ENCODE measurements at regions not wholly inside any gene's neighbourhood (a gene's known extent, or its start where the extent isn't known, plus 50 kb on each side); places are given as distances from the start of the nearest gene placed in this dataset.

DNA sequence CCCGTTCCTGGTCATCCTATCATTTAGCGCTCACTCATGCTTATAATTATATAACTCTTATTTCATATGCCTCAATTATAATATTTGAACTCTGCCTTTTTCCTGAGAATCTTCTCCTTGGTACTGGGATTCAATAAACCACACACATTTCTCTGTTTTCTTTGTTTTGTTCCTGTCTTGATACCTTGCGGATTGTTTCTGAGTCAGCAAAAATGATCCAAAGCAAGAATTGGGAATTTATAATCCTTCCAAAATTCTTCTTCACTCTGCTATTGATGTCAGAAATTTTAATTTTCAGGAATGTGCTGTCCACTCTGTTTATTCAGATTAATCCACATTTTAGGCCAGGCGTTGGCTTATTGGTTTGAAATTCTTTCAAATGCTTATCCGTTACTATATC is 886.0 kb downstream of the SUCLG1 start:
- TF ChIP-seq NFIC (IDR thresholded peaks at IDR 0.05) (no peak), EGR1 (IDR thresholded peaks at IDR 0.05) (no peak), RAD21 (IDR thresholded peaks at IDR 0.05; ENCODE audit: low read depth) (no peak), CREB1 (IDR thresholded peaks at IDR 0.05; ENCODE audit: low read depth) (no peak), TEAD4 (IDR thresholded peaks at IDR 0.05) (no peak), CEBPB (IDR thresholded peaks at IDR 0.05) (no peak), TAF1 (IDR thresholded peaks at IDR 0.05; ENCODE audit: low read depth) (no peak), YY1 (IDR thresholded peaks at IDR 0.05; ENCODE audit: low read depth) (no peak), ZBTB7A (IDR thresholded peaks at IDR 0.05; ENCODE audit: low read depth) (no peak), TCF12 (IDR thresholded peaks at IDR 0.05; ENCODE audit: low read depth) (no peak), EP300 (IDR thresholded peaks at IDR 0.05; ENCODE audit: borderline replicate concordance) (no peak), FOXM1 (IDR thresholded peaks at IDR 0.05; ENCODE audit: borderline replicate concordance, low read depth) (no peak)
- TF ChIP-seq, protein P1, sequence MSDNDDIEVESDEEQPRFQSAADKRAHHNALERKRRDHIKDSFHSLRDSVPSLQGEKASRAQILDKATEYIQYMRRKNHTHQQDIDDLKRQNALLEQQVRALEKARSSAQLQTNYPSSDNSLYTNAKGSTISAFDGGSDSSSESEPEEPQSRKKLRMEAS (IDR thresholded peaks at IDR 0.05) = no peak
- TF ChIP-seq, protein P2, sequence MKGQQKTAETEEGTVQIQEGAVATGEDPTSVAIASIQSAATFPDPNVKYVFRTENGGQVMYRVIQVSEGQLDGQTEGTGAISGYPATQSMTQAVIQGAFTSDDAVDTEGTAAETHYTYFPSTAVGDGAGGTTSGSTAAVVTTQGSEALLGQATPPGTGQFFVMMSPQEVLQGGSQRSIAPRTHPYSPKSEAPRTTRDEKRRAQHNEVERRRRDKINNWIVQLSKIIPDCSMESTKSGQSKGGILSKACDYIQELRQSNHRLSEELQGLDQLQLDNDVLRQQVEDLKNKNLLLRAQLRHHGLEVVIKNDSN (IDR thresholded peaks at IDR 0.05) = no peak
- TF ChIP-seq, protein P3, sequence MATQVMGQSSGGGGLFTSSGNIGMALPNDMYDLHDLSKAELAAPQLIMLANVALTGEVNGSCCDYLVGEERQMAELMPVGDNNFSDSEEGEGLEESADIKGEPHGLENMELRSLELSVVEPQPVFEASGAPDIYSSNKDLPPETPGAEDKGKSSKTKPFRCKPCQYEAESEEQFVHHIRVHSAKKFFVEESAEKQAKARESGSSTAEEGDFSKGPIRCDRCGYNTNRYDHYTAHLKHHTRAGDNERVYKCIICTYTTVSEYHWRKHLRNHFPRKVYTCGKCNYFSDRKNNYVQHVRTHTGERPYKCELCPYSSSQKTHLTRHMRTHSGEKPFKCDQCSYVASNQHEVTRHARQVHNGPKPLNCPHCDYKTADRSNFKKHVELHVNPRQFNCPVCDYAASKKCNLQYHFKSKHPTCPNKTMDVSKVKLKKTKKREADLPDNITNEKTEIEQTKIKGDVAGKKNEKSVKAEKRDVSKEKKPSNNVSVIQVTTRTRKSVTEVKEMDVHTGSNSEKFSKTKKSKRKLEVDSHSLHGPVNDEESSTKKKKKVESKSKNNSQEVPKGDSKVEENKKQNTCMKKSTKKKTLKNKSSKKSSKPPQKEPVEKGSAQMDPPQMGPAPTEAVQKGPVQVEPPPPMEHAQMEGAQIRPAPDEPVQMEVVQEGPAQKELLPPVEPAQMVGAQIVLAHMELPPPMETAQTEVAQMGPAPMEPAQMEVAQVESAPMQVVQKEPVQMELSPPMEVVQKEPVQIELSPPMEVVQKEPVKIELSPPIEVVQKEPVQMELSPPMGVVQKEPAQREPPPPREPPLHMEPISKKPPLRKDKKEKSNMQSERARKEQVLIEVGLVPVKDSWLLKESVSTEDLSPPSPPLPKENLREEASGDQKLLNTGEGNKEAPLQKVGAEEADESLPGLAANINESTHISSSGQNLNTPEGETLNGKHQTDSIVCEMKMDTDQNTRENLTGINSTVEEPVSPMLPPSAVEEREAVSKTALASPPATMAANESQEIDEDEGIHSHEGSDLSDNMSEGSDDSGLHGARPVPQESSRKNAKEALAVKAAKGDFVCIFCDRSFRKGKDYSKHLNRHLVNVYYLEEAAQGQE (IDR thresholded peaks at IDR 0.05; ENCODE audit: low read depth) = no peak

DNA sequence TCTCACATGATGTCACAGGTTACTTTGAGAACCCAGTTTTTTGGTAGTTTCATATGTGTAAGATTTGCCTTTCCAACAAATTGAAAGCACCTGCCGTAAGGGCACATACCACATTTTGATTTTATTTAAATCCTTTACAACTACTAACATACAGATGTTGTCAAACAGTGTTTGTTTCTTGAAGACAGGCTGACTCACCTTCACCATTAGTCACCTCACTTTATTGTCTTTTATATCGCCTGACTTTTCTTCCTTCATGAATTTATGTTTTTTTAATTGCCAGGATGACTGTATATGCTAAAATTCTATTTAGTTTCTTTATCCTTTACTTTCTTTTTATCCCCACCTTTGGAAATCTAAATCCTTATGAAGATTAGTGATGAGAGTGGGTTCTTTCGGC is 886.7 kb downstream of the SUCLG1 start:
- no peak for TF ChIP-seq FOXM1 (IDR thresholded peaks at IDR 0.05; ENCODE audit: borderline replicate concordance, low read depth)
- no peak for TF ChIP-seq NFIC (IDR thresholded peaks at IDR 0.05)
- TF ChIP-seq, protein P3 (IDR thresholded peaks at IDR 0.05; ENCODE audit: low read depth) = no peak
- TF ChIP-seq ZBTB7A (IDR thresholded peaks at IDR 0.05; ENCODE audit: low read depth) = no peak
- TF ChIP-seq, protein P2 (IDR thresholded peaks at IDR 0.05) = no peak
- no peak for TF ChIP-seq EGR1 (IDR thresholded peaks at IDR 0.05)
- TF ChIP-seq, protein P1 (IDR thresholded peaks at IDR 0.05) = no peak

DNA sequence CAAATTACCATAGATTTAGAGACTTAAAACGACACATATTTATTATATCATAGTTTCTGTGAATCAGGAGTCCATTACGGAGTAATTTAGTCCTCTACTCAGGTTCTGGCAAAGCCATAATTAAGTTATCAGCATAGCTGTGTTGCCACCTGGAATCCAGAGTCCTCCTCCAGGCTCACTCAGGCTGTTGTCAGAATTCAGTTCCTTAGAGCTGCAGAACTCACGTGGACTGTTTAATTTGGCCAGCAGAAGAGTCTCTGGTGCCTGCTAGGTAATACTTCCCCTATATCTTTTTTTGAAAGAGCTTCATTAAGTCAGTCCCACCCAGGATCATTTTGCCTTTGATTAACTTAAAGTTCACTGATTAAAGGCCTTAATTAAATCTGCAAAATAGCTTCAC is 891.5 kb downstream of the SUCLG1 start:
- TF ChIP-seq TEAD4 (IDR thresholded peaks at IDR 0.05) (no peak), YY1 (IDR thresholded peaks at IDR 0.05; ENCODE audit: low read depth) (no peak)
- TF ChIP-seq, protein P2 (IDR thresholded peaks at IDR 0.05) = no peak

DNA sequence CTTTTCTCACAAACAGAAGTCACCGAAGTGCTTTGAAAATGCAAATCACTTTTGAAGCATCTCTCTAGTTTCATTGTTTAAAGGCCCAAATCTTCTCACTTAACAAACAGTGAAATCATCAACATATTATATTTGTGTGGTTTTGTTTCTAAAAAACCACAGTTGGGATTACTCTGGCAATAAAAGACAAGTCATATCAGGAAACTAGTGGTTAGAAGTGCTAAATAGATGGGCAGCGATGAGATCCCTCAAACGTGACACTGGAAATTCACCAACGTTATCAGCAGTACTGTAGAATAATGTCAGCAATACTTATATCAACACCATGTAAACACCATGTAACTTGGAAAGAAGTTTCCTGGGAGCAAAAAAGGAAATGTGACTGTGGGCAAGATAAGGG is 893.5 kb downstream of the SUCLG1 start:
- TF ChIP-seq, protein P2 (IDR thresholded peaks at IDR 0.05) = no peak
- TF ChIP-seq TEAD4 (IDR thresholded peaks at IDR 0.05) = no peak
- TF ChIP-seq CEBPB (IDR thresholded peaks at IDR 0.05) = no peak
- TF ChIP-seq TCF12 (IDR thresholded peaks at IDR 0.05; ENCODE audit: low read depth) = no peak
- TF ChIP-seq YY1 (IDR thresholded peaks at IDR 0.05; ENCODE audit: low read depth) = no peak
- no peak for TF ChIP-seq FOXM1 (IDR thresholded peaks at IDR 0.05; ENCODE audit: borderline replicate concordance, low read depth)
- TF ChIP-seq, protein P1 (IDR thresholded peaks at IDR 0.05) = no peak
- no peak for TF ChIP-seq RAD21 (IDR thresholded peaks at IDR 0.05; ENCODE audit: low read depth)
- TF ChIP-seq TAF1 (IDR thresholded peaks at IDR 0.05; ENCODE audit: low read depth) = no peak
- TF ChIP-seq, protein P3 (IDR thresholded peaks at IDR 0.05; ENCODE audit: low read depth) = no peak
